Daoy (cell line): ENCODE measurements at regions not wholly inside any gene's neighbourhood (a gene's known extent, or its start where the extent isn't known, plus 50 kb on each side); places are given as distances from the start of the nearest gene placed in this dataset.
"Not testable (repeated sequence)": the region's sequence is repeated elsewhere in the genome, so short reads cannot be mapped to it uniquely, and the experiment has no call there.

Experiments used
- DNase-seq: peaks from one replicate; pipeline ENCODE4 v3.0.0-alpha.2; 2015; ENCODE audit warnings: low read depth

GRCh38 chr3:110473405-110473804 lies 598.2 kb upstream of the NECTIN3 start:
- no peak for DNase-seq

- DNase-seq, result no peak
Observed at GRCh38 chr3:110474397-110474796, 597.2 kb upstream of the NECTIN3 start.

GRCh38 chr3:110478377-110479054 lies 593.1 kb upstream of the NECTIN3 start:
- no peak for DNase-seq

- no peak for DNase-seq
Observed at GRCh38 chr3:110479731-110480130, 591.9 kb upstream of the NECTIN3 start.

GRCh38 chr3:110485389-110485788 lies 586.2 kb upstream of the NECTIN3 start:
- no peak for DNase-seq

- no peak for DNase-seq
Observed at GRCh38 chr3:110487840-110488239, 583.8 kb upstream of the NECTIN3 start.

- DNase-seq, result no peak
Observed at GRCh38 chr3:110491413-110491812, 580.2 kb upstream of the NECTIN3 start.

- DNase-seq, result no peak
Observed at GRCh38 chr3:110492876-110493275, 578.7 kb upstream of the NECTIN3 start.

- DNase-seq, result no peak
Observed at GRCh38 chr3:110493438-110494092, 578.1 kb upstream of the NECTIN3 start.

GRCh38 chr3:110494093-110494490 lies 577.5 kb upstream of the NECTIN3 start:
- DNase-seq, result no peak

- no peak for DNase-seq
Observed at GRCh38 chr3:110494728-110495127, 576.9 kb upstream of the NECTIN3 start.

- DNase-seq, result peak; percentile 6
Observed at GRCh38 chr3:110495201-110495927, 576.3 kb upstream of the NECTIN3 start.

GRCh38 chr3:110504401-110504800 lies 567.2 kb upstream of the NECTIN3 start:
- DNase-seq, result no peak

GRCh38 chr3:110504901-110505300 lies 566.7 kb upstream of the NECTIN3 start:
- DNase-seq, result no peak

GRCh38 chr3:110506890-110507289 lies 564.7 kb upstream of the NECTIN3 start:
- no peak for DNase-seq

GRCh38 chr3:110507570-110507969 lies 564.0 kb upstream of the NECTIN3 start:
- not testable (repeated sequence) for DNase-seq

GRCh38 chr3:110512961-110513360 lies 558.7 kb upstream of the NECTIN3 start:
- no peak for DNase-seq

GRCh38 chr3:110518031-110518430 lies 553.6 kb upstream of the NECTIN3 start:
- no peak for DNase-seq

- no peak for DNase-seq
Observed at GRCh38 chr3:110519071-110519470, 552.5 kb upstream of the NECTIN3 start.

GRCh38 chr3:110521019-110521418 lies 550.6 kb upstream of the NECTIN3 start:
- peak; percentile 81 for DNase-seq

GRCh38 chr3:110525558-110526064 lies 546.0 kb upstream of the NECTIN3 start:
- DNase-seq, result not testable (repeated sequence)
